ENCODE measurements at regions not wholly inside any gene's neighbourhood (a gene's known extent, or its start where the extent isn't known, plus 50 kb on each side); places are given as distances from the start of the nearest gene placed in this dataset.
"Not testable (repeated sequence)": the region's sequence is repeated elsewhere in the genome, so short reads cannot be mapped to it uniquely, and the experiment has no call there.

DNA sequence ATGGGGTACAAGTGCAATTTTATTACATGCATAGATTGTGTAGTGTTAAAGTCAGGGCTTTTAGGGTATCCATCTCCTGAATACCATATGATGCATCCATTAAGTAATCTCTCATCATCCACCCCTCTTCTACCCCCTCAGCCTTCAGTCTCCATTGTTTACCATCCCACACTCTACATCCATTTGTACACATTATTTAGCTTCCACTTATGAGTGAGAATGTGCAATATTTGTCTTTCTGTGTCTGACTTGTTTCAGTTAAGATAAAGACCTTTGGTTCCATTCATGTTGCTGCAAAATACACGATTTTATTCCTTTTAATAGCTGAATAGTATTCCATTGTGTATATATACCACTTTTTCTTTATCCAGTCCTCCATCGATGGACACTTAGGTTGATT is 222.5 kb upstream of the USP24 start:
- no peak overlapping the region for H3K9ac ChIP-seq (ENCODE audit: low read depth, low read length, poor library complexity)
- H3K18ac ChIP-seq (ENCODE audit: low read length) = no peak overlapping the region
- H2BK5ac ChIP-seq (ENCODE audit: low read length) = no peak overlapping the region
- no peaks in the 10 kb centered on the region for H3K4me1 ChIP-seq (ENCODE audit: control insufficient read depth in 2 of 2, insufficient read depth in 1 of 2, low read depth in 1 of 2, low read length in 2 of 2)
- H3K4me2 ChIP-seq (ENCODE audit: insufficient read depth, low read length, poor library complexity, severe bottlenecking) = no peak overlapping the region
- H3K27me3 ChIP-seq (ENCODE audit: control insufficient read depth in 3 of 3, insufficient read depth in 3 of 3, low read depth in 1 of 3, low read length in 3 of 3) = no peaks in the 10 kb centered on the region
- H3K9me3 ChIP-seq (replicated peaks in 1 of 2; ENCODE audit: control insufficient read depth in 2 of 2, insufficient read depth in 1 of 2, low read depth in 1 of 2, low read length in 2 of 2) = no peaks in the 10 kb centered on the region
- H3K36me3 ChIP-seq (replicated peaks in 1 of 2; ENCODE audit: control insufficient read depth in 2 of 2, insufficient read depth in 2 of 2, low read length in 2 of 2) = no peaks in the 10 kb centered on the region
- no peak overlapping the region for H4K91ac ChIP-seq (ENCODE audit: low read depth, low read length, poor library complexity)
- H3K23ac ChIP-seq (ENCODE audit: low read depth, low read length, poor library complexity) = no peak overlapping the region
- H3K4me3 ChIP-seq (ENCODE audit: low read length in 2 of 2) = no peak overlapping the region
- no peak overlapping the region for H2BK15ac ChIP-seq (ENCODE audit: low read length)
- no peak overlapping the region for H2BK120ac ChIP-seq (ENCODE audit: low read depth, low read length)
- no peak overlapping the region for H2AFZ ChIP-seq (ENCODE audit: low read length)
- no peak for DNase-seq (ENCODE audit: low spot score)
- no peak overlapping the region for H3K27ac ChIP-seq (replicated peaks; ENCODE audit: low read length)
- no peak overlapping the region for H4K8ac ChIP-seq (ENCODE audit: low read depth, low read length)
- no peak overlapping the region for H3K4ac ChIP-seq (ENCODE audit: low read length)
- H2AK5ac ChIP-seq (ENCODE audit: low read depth, low read length) = no peak overlapping the region
- no peak overlapping the region for H3K14ac ChIP-seq (ENCODE audit: low read length)
- no peak overlapping the region for H2BK12ac ChIP-seq (ENCODE audit: low read length)
- H3K79me1 ChIP-seq (ENCODE audit: low read depth, low read length) = no peaks in the 10 kb centered on the region
- WGBS, 2 donors (ENCODE audit: extremely low coverage in 2 of 2, insufficient read length in 2 of 2, insufficient replicate concordance in 1 of 2) = no CpG with 5 or more reads among the region's 2 CpGs

DNA sequence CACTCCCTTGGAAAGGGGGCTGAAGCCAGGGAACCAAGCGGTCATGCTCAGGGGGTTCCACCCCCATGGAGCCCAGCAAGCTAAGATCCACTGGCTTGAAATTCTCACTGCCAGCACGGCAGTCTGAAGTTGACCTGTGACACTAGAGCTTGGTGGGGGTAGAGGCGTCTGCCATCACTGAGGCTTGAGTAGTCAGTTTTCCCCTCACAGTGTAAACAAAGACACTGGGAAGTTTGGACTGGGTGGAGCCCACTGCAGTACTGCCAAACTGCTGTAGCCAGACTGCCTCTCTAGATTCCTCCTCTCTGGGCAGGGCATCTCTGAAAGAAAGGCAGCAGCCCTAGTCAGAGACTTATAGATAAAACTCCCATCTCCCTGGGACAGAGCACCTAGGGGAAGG is 215.6 kb upstream of the USP24 start:
- not testable (repeated sequence) for H3K4me2 ChIP-seq (ENCODE audit: insufficient read depth, low read length, poor library complexity, severe bottlenecking); H3K27me3 ChIP-seq (ENCODE audit: control insufficient read depth in 3 of 3, insufficient read depth in 3 of 3, low read depth in 1 of 3, low read length in 3 of 3); H3K79me1 ChIP-seq (ENCODE audit: low read depth, low read length); H2BK5ac ChIP-seq (ENCODE audit: low read length); H3K4me3 ChIP-seq (ENCODE audit: low read length in 2 of 2); H3K4ac ChIP-seq (ENCODE audit: low read length); DNase-seq (ENCODE audit: low spot score); H3K9me3 ChIP-seq (replicated peaks in 1 of 2; ENCODE audit: control insufficient read depth in 2 of 2, insufficient read depth in 1 of 2, low read depth in 1 of 2, low read length in 2 of 2); H3K36me3 ChIP-seq (replicated peaks in 1 of 2; ENCODE audit: control insufficient read depth in 2 of 2, insufficient read depth in 2 of 2, low read length in 2 of 2); H2BK12ac ChIP-seq (ENCODE audit: low read length); H2AK5ac ChIP-seq (ENCODE audit: low read depth, low read length); H3K27ac ChIP-seq (replicated peaks; ENCODE audit: low read length); H4K8ac ChIP-seq (ENCODE audit: low read depth, low read length); H3K9ac ChIP-seq (ENCODE audit: low read depth, low read length, poor library complexity); H2BK15ac ChIP-seq (ENCODE audit: low read length); H3K23ac ChIP-seq (ENCODE audit: low read depth, low read length, poor library complexity); H4K91ac ChIP-seq (ENCODE audit: low read depth, low read length, poor library complexity); H3K4me1 ChIP-seq (ENCODE audit: control insufficient read depth in 2 of 2, insufficient read depth in 1 of 2, low read depth in 1 of 2, low read length in 2 of 2); H3K14ac ChIP-seq (ENCODE audit: low read length); H2AFZ ChIP-seq (ENCODE audit: low read length); H3K18ac ChIP-seq (ENCODE audit: low read length); H2BK120ac ChIP-seq (ENCODE audit: low read depth, low read length)
- WGBS, 2 donors (ENCODE audit: extremely low coverage in 2 of 2, insufficient read length in 2 of 2, insufficient replicate concordance in 1 of 2) = no CpG with 5 or more reads among the region's 3 CpGs

DNA sequence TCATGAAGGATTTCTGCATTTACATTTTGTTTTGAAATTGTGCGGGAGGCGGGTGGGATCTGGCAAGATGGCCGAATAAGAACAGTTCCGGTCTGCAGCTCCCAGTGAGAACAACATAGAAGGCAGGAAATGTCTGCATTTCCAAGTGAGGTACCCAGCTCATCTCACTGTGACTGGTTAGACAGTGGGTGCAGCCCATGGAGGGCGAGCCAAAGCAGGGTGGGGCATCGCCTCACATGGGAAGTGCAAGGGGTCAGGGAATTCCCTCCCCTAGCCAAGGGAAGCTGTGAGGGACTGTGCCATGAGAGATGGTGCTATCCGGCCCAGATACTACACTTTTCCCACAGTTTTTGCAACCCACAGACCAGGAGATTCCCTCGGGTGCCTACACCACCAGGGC is 215.0 kb upstream of the USP24 start:
- not testable (repeated sequence) for H3K4me2 ChIP-seq (ENCODE audit: insufficient read depth, low read length, poor library complexity, severe bottlenecking); H3K4me1 ChIP-seq (ENCODE audit: control insufficient read depth in 2 of 2, insufficient read depth in 1 of 2, low read depth in 1 of 2, low read length in 2 of 2); DNase-seq (ENCODE audit: low spot score); H4K8ac ChIP-seq (ENCODE audit: low read depth, low read length); H3K4ac ChIP-seq (ENCODE audit: low read length); H2BK15ac ChIP-seq (ENCODE audit: low read length); H2BK12ac ChIP-seq (ENCODE audit: low read length); H3K18ac ChIP-seq (ENCODE audit: low read length); H3K36me3 ChIP-seq (replicated peaks in 1 of 2; ENCODE audit: control insufficient read depth in 2 of 2, insufficient read depth in 2 of 2, low read length in 2 of 2); H2AK5ac ChIP-seq (ENCODE audit: low read depth, low read length); H3K79me1 ChIP-seq (ENCODE audit: low read depth, low read length); H3K23ac ChIP-seq (ENCODE audit: low read depth, low read length, poor library complexity); H2BK120ac ChIP-seq (ENCODE audit: low read depth, low read length); H2AFZ ChIP-seq (ENCODE audit: low read length); H3K9ac ChIP-seq (ENCODE audit: low read depth, low read length, poor library complexity); H3K4me3 ChIP-seq (ENCODE audit: low read length in 2 of 2); H3K14ac ChIP-seq (ENCODE audit: low read length); H3K9me3 ChIP-seq (replicated peaks in 1 of 2; ENCODE audit: control insufficient read depth in 2 of 2, insufficient read depth in 1 of 2, low read depth in 1 of 2, low read length in 2 of 2); H3K27me3 ChIP-seq (ENCODE audit: control insufficient read depth in 3 of 3, insufficient read depth in 3 of 3, low read depth in 1 of 3, low read length in 3 of 3); H2BK5ac ChIP-seq (ENCODE audit: low read length); H3K27ac ChIP-seq (replicated peaks; ENCODE audit: low read length); H4K91ac ChIP-seq (ENCODE audit: low read depth, low read length, poor library complexity)
- WGBS, 2 donors (ENCODE audit: extremely low coverage in 2 of 2, insufficient read length in 2 of 2, insufficient replicate concordance in 1 of 2) = no CpG with 5 or more reads among the region's 8 CpGs

DNA sequence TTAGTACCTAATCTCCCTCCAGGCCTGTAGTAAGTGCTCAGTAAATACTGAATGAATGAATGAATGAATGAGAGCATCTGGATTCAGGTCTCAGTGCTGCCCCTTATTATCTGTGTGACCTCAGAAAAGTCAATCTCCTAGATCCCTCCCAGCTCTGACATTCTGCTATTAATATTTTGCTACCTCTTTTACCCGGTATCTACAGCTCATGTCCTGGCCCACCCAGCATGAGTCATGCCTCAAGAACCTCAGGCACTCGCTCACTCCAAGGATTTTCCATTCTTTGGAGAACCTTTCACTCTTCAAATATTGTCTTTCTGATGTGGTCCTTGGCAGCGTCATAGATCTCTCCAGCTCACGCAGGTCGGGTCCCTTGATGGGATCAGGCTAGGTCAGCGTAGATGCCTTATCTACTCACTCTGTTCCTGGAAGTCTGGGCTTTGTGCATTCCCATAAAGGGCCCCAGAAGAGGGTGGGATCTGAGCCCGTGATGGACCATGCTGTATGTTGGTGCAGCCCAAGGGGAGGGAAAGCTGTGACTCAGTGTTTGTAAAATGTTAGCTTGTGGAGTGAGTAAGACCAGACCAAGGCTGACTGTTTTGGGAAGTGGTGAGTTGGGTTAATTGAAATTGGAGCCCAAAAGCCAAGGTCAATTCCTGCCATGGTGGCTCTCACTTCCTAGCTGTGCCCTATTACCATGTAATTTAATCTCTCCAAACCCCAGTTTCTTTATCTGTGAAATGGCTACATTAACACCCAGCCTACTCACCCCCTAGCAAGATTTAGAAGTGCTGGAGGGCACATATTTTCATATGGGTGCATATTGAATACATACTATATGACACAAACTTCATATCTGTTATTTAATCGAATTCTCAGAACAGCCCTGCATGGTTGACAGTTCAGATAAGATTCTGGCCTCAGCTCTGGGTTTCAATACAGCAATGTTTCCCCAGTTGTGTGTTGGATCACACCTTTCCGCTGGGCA is 214.1 kb upstream of the USP24 start:
- no peaks in the 10 kb centered on the region for H3K9me3 ChIP-seq (replicated peaks in 1 of 2; ENCODE audit: control insufficient read depth in 2 of 2, insufficient read depth in 1 of 2, low read depth in 1 of 2, low read length in 2 of 2)
- no peak overlapping the region for H2AK5ac ChIP-seq (ENCODE audit: low read depth, low read length)
- no peak overlapping the region for H2BK15ac ChIP-seq (ENCODE audit: low read length)
- no peak overlapping the region for H3K4ac ChIP-seq (ENCODE audit: low read length)
- no peak overlapping the region for H3K23ac ChIP-seq (ENCODE audit: low read depth, low read length, poor library complexity)
- H2AFZ ChIP-seq (ENCODE audit: low read length) = no peak overlapping the region
- H3K4me1 ChIP-seq (ENCODE audit: control insufficient read depth in 2 of 2, insufficient read depth in 1 of 2, low read depth in 1 of 2, low read length in 2 of 2) = no peaks in the 10 kb centered on the region
- H4K8ac ChIP-seq (ENCODE audit: low read depth, low read length) = no peak overlapping the region
- no peak overlapping the region for H3K9ac ChIP-seq (ENCODE audit: low read depth, low read length, poor library complexity)
- H2BK120ac ChIP-seq (ENCODE audit: low read depth, low read length) = no peak overlapping the region
- H4K91ac ChIP-seq (ENCODE audit: low read depth, low read length, poor library complexity) = no peak overlapping the region
- H3K36me3 ChIP-seq (replicated peaks in 1 of 2; ENCODE audit: control insufficient read depth in 2 of 2, insufficient read depth in 2 of 2, low read length in 2 of 2) = no peaks in the 10 kb centered on the region
- no peaks in the 10 kb centered on the region for H3K79me1 ChIP-seq (ENCODE audit: low read depth, low read length)
- H2BK5ac ChIP-seq (ENCODE audit: low read length) = no peak overlapping the region
- WGBS, 2 donors (ENCODE audit: extremely low coverage in 2 of 2, insufficient read length in 2 of 2, insufficient replicate concordance in 1 of 2) = no CpG with 5 or more reads among the region's 9 CpGs
- H3K4me2 ChIP-seq (ENCODE audit: insufficient read depth, low read length, poor library complexity, severe bottlenecking) = no peak overlapping the region
- no peak overlapping the region for H3K14ac ChIP-seq (ENCODE audit: low read length)
- H3K18ac ChIP-seq (ENCODE audit: low read length) = no peak overlapping the region
- no peak overlapping the region for H2BK12ac ChIP-seq (ENCODE audit: low read length)
- no peak overlapping the region for H3K4me3 ChIP-seq (ENCODE audit: low read length in 2 of 2)
- DNase-seq (ENCODE audit: low spot score) = no peak
- no peaks in the 10 kb centered on the region for H3K27me3 ChIP-seq (ENCODE audit: control insufficient read depth in 3 of 3, insufficient read depth in 3 of 3, low read depth in 1 of 3, low read length in 3 of 3)
- no peak overlapping the region for H3K27ac ChIP-seq (replicated peaks; ENCODE audit: low read length)

Data from neuronal stem cell (in vitro differentiated cells).